G401.6 (cell line): ENCODE measurements at regions not wholly inside any gene's neighbourhood (a gene's known extent, or its start where the extent isn't known, plus 50 kb on each side); places are given as distances from the start of the nearest gene placed in this dataset.

Source experiments
- FAIRE-seq: peaks from 2 replicates; lab custom pipeline; 2012; peaks lifted over from hg19 to GRCh38; lab: Jason Lieb, UNC

- no peak for FAIRE-seq
Observed at GRCh38 chr4:138688408-138689085, 327.0 kb upstream of the NOCT start.

- no peak for FAIRE-seq
Observed at GRCh38 chr4:138686106-138686835, 329.3 kb upstream of the NOCT start.

- FAIRE-seq = no peak
Observed at GRCh38 chr4:138685316-138685715, 330.3 kb upstream of the NOCT start.

GRCh38 chr4:138680989-138681604, 334.5 kb upstream of the NOCT start:
- FAIRE-seq = peak; percentile 74

GRCh38 chr4:138680256-138680655, 335.3 kb upstream of the NOCT start:
- FAIRE-seq = no peak

GRCh38 chr4:138678985-138679746, 336.4 kb upstream of the NOCT start:
- no peak for FAIRE-seq

- no peak for FAIRE-seq
Observed at GRCh38 chr4:138677748-138678147, 337.8 kb upstream of the NOCT start.

- no peak for FAIRE-seq
Observed at GRCh38 chr4:138677212-138677611, 338.4 kb upstream of the NOCT start.

GRCh38 chr4:138675685-138676084, 339.9 kb upstream of the NOCT start:
- FAIRE-seq = no peak

GRCh38 chr4:138674209-138674608, 341.4 kb upstream of the NOCT start:
- FAIRE-seq = no peak

- no peak for FAIRE-seq
Observed at GRCh38 chr4:138673053-138673452, 342.5 kb upstream of the NOCT start.

GRCh38 chr4:138672393-138672976, 343.1 kb upstream of the NOCT start:
- no peak for FAIRE-seq

GRCh38 chr4:138671606-138672084, 343.9 kb upstream of the NOCT start:
- no peak for FAIRE-seq

- FAIRE-seq = no peak
Observed at GRCh38 chr4:138671106-138671505, 344.5 kb upstream of the NOCT start.

GRCh38 chr4:138670681-138671080, 344.9 kb upstream of the NOCT start:
- no peak for FAIRE-seq

- no peak for FAIRE-seq
Observed at GRCh38 chr4:138669479-138670315, 345.9 kb upstream of the NOCT start.

- FAIRE-seq = no peak
Observed at GRCh38 chr4:138668309-138668708, 347.3 kb upstream of the NOCT start.

- FAIRE-seq = no peak
Observed at GRCh38 chr4:138666366-138666765, 349.2 kb upstream of the NOCT start.

- FAIRE-seq = no peak
Observed at GRCh38 chr4:138665851-138666250, 349.7 kb upstream of the NOCT start.

GRCh38 chr4:138663883-138664282, 351.7 kb upstream of the NOCT start:
- FAIRE-seq = no peak

- FAIRE-seq = no peak
Observed at GRCh38 chr4:138659812-138660316, 355.7 kb upstream of the NOCT start.
